Mucosa of descending colon (tissue), 3 donors: ENCODE measurements at regions not wholly inside any gene's neighbourhood (a gene's known extent, or its start where the extent isn't known, plus 50 kb on each side); places are given as distances from the start of the nearest gene placed in this dataset.

ENCODE experiments used
- ATAC-seq: fragments of 200-7000 bp; cut with Tn5 transposase; one replicate; pipeline ENCODE4 v1.9.1; 2020; ENCODE audit warnings: mild to moderate bottlenecking, moderate library complexity
- DNase-seq, 3 donors: peaks; one replicate each; pipeline ENCODE4 v3.0.0-alpha.2; 2020
- H3K36me3 ChIP-seq: fragments of 200-600 bp; one replicate; pipeline ENCODE4 v1.8.0; 2021; ENCODE audit warnings: low read depth, mild to moderate bottlenecking
- H3K4me1 ChIP-seq: fragments of 200-600 bp; one replicate; pipeline ENCODE4 v1.8.0; 2021; ENCODE audit warnings: low read depth, mild to moderate bottlenecking
- H3K4me3 ChIP-seq: fragments of 200-600 bp; one replicate; pipeline ENCODE4 v1.8.0; 2021; ENCODE audit warnings: mild to moderate bottlenecking
- H3K9me3 ChIP-seq: fragments of 200-600 bp; one replicate; pipeline ENCODE4 v1.8.0; 2021; ENCODE audit warnings: mild to moderate bottlenecking
- CTCF ChIP-seq: fragments of 200-600 bp; IDR thresholded peaks from one replicate; pipeline ENCODE4 v1.8.0; 2022; ENCODE audit warnings: antibody characterized with exemption, mild to moderate bottlenecking
- intact Hi-C, 2 donors: fragments of 100-400 bp; cut with DNase I in 1 of 2; cut with micrococcal nuclease in 1 of 2; formaldehyde crosslinking; loops; one replicate each; pipeline versions ENCODE4 v1.11.0 to v1.11.1; 2022; cut with DNase I, micrococcal nuclease
- donor health status: DM: no; HTN: no; CAD: no; lungs with moderate emphysema.
- donor health status: DM: no; HTN: no; CAD: no.
- donor health status: DM: no; HTN: yes; CAD: no.

- H3K9me3 ChIP-seq, result no peaks in the 10 kb centered on the region
- ATAC-seq (no peak), DNase-seq (no peak)
- TF ChIP-seq CTCF, result no peak
- H3K4me1 ChIP-seq, result no peaks in the 10 kb centered on the region
- H3K4me3 ChIP-seq, result no peak overlapping the region
- intact Hi-C loops, result loop anchor here in 1 of 2 donors (10.0 kb wide), 1 partner anchor 51 kb away; no protein-coding TSS in a partner anchor
- H3K36me3 ChIP-seq, result no peaks in the 10 kb centered on the region
Observed at GRCh38 chr5:111583758-111584203, 71.4 kb upstream of the STARD4 start.

GRCh38 chr5:111582993-111583601 is 70.8 kb upstream of the STARD4 start:
- ATAC-seq (no peak), DNase-seq (no peak)
- intact Hi-C loops, result loop anchor here in 1 of 2 donors (10.0 kb wide), 1 partner anchor 52 kb away; no protein-coding TSS in a partner anchor
- Histone ChIP-seq H3K4me1 (no peaks in the 10 kb centered on the region), H3K36me3 (no peaks in the 10 kb centered on the region), H3K9me3 (no peaks in the 10 kb centered on the region), H3K4me3 (no peak overlapping the region)
- no peak for TF ChIP-seq CTCF

GRCh38 chr5:111582451-111582850 is 70.1 kb upstream of the STARD4 start:
- intact Hi-C loops, result loop anchor here in 1 of 2 donors (10.0 kb wide), 1 partner anchor 52 kb away; no protein-coding TSS in a partner anchor

GRCh38 chr5:111580956-111581355 is 68.6 kb upstream of the STARD4 start:
- no peaks in the 10 kb centered on the region for H3K36me3 ChIP-seq
- no peak for ATAC-seq
- no peaks in the 10 kb centered on the region for H3K4me1 ChIP-seq
- H3K4me3 ChIP-seq, result no peak overlapping the region
- TF ChIP-seq CTCF, result no peak
- no peaks in the 10 kb centered on the region for H3K9me3 ChIP-seq
- intact Hi-C loops, result loop anchor here in 1 of 2 donors (10.0 kb wide), 1 partner anchor 54 kb away; no protein-coding TSS in a partner anchor
- DNase-seq, result peak in 1 of 3 donors; percentile 5

More at GRCh38 chr5:111582451-111582850, 70.1 kb upstream of the STARD4 start:
- no peaks in the 10 kb centered on the region for H3K9me3 ChIP-seq
- no peaks in the 10 kb centered on the region for H3K4me1 ChIP-seq
- ATAC-seq (no peak), DNase-seq (no peak)
- H3K36me3 ChIP-seq, result no peaks in the 10 kb centered on the region
- TF ChIP-seq CTCF, result no peak
- no peak overlapping the region for H3K4me3 ChIP-seq

- Histone ChIP-seq H3K9me3 (no peaks in the 10 kb centered on the region), H3K36me3 (no peaks in the 10 kb centered on the region), H3K4me3 (no peak overlapping the region), H3K4me1 (no peaks in the 10 kb centered on the region)
- ATAC-seq, result no peak
- no peak for TF ChIP-seq CTCF
- intact Hi-C loops, result no loop called here
- no peak for DNase-seq
Observed at GRCh38 chr5:111574311-111574710, 62.0 kb upstream of the STARD4 start.
